NB4 (cell line): ENCODE measurements at regions not wholly inside any gene's neighbourhood (a gene's known extent, or its start where the extent isn't known, plus 50 kb on each side); places are given as distances from the start of the nearest gene placed in this dataset.
"Not testable (repeated sequence)": the region's sequence is repeated elsewhere in the genome, so short reads cannot be mapped to it uniquely, and the experiment has no call there.

ENCODE experiments used
- MAX ChIP-seq: IDR thresholded peaks from 2 replicates; pipeline ENCODE4 v1.6.1; 2011; ENCODE audit warnings: low read depth, low read length
- POLR2A ChIP-seq: IDR thresholded peaks from 2 replicates; pipeline ENCODE4 v1.6.1; 2011; ENCODE audit warnings: mild to moderate bottlenecking; ENCODE audit not compliant: insufficient read length; ENCODE audit errors: extremely low read depth
- TF ChIP-seq, protein P1 (sequence below): IDR thresholded peaks from one replicate; pipeline ENCODE4 v1.5.1; 2012; ENCODE audit warnings: low read depth, low read length

GRCh38 chr13:30525212-30525611 lies 59.5 kb upstream of the HMGB1 start:
- TF ChIP-seq, protein P1, sequence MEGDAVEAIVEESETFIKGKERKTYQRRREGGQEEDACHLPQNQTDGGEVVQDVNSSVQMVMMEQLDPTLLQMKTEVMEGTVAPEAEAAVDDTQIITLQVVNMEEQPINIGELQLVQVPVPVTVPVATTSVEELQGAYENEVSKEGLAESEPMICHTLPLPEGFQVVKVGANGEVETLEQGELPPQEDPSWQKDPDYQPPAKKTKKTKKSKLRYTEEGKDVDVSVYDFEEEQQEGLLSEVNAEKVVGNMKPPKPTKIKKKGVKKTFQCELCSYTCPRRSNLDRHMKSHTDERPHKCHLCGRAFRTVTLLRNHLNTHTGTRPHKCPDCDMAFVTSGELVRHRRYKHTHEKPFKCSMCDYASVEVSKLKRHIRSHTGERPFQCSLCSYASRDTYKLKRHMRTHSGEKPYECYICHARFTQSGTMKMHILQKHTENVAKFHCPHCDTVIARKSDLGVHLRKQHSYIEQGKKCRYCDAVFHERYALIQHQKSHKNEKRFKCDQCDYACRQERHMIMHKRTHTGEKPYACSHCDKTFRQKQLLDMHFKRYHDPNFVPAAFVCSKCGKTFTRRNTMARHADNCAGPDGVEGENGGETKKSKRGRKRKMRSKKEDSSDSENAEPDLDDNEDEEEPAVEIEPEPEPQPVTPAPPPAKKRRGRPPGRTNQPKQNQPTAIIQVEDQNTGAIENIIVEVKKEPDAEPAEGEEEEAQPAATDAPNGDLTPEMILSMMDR = not testable (repeated sequence)
- not testable (repeated sequence) for TF ChIP-seq MAX, POLR2A
